GM12878 (cell line): ENCODE measurements at regions not wholly inside any gene's neighbourhood (a gene's known extent, or its start where the extent isn't known, plus 50 kb on each side); places are given as distances from the start of the nearest gene placed in this dataset.

Experiments
- ATAC-seq: fragments of 200-7000 bp; cut with Tn5 transposase; 3 replicates; pipeline ENCODE4 v1.9.1; 2020; ENCODE audit warnings: mild to moderate bottlenecking, moderate library complexity
- BruUV-seq: library from RNA; stranded (reverse); fragments of 400-500 nt; replicated peaks from 2 replicates; lab custom pipeline; 2021; lab: Mats Ljungman, UMichigan
- CTCF ChIA-PET: fragments of 300-600 bp; sonication (Branson Sonifier 250); formaldehyde crosslinking; extraction: SDS; loops from one replicate; lab custom pipeline; 2021; ENCODE audit warnings: inconsistent platforms; lab: Yijun Ruan, JAX
- POLR2A ChIA-PET: fragments of 350-600 bp; formaldehyde crosslinking; extraction: SDS; loops from one replicate; lab custom pipeline; 2021; ENCODE audit warnings: inconsistent platforms; lab: Charles Lee
- RAD21 ChIA-PET: fragments of 300-600 bp; sonication (Branson Sonifier 250); formaldehyde crosslinking; loops from one replicate; lab custom pipeline; 2023; ENCODE audit warnings: antibody characterized with exemption; ENCODE audit not compliant: unreplicated experiment; lab: Charles Lee
- SMC1A ChIA-PET: fragments of 300-600 bp; sonication (Branson Sonifier 250); formaldehyde crosslinking; loops from one replicate; lab custom pipeline; 2023; ENCODE audit not compliant: unreplicated experiment, uncharacterized antibody; lab: Charles Lee
- DNase-seq: peaks from one replicate; pipeline ENCODE4 v3.0.0-alpha.2; 2011; ENCODE audit warnings: low read depth, low spot score
- FAIRE-seq: peaks from 3 replicates; lab custom pipeline; 2011; peaks lifted over from hg19 to GRCh38; lab: Jason Lieb, UNC
- H2AFZ ChIP-seq: 2 replicates; pipeline ENCODE4 v1.6.0; 2011; ENCODE audit warnings: low read depth, low read length, control low read depth; ENCODE audit not compliant: control insufficient read depth
- H3K27ac ChIP-seq: 2 replicates; pipeline ENCODE4 v1.5.1; 2011; ENCODE audit warnings: control low read depth; ENCODE audit not compliant: control insufficient read depth, insufficient read depth
- H3K27me3 ChIP-seq, 2 experiments: replicated peaks in 1 of 2; 2 replicates each; pipeline versions ENCODE4 v1.6.0 to v1.6.1; 2011; ENCODE audit warnings: low read length in 1 of 2; ENCODE audit not compliant: control insufficient read depth in 2 of 2, insufficient read depth in 2 of 2
- H3K36me3 ChIP-seq, 2 experiments: 2 replicates each; pipeline ENCODE4 v1.5.1; 2011; ENCODE audit warnings: low read length in 1 of 2; ENCODE audit not compliant: control insufficient read depth in 2 of 2, insufficient read depth in 2 of 2
- H3K4me1 ChIP-seq: 2 replicates; pipeline ENCODE4 v1.6.1; 2011; ENCODE audit warnings: mild to moderate bottlenecking, low read length, moderate library complexity, mixed read lengths; ENCODE audit not compliant: control insufficient read depth, insufficient read depth
- H3K4me2 ChIP-seq: 2 replicates; pipeline ENCODE4 v1.6.0; 2011; ENCODE audit warnings: control low read depth; ENCODE audit not compliant: control insufficient read depth, insufficient read depth
- H3K4me3 ChIP-seq: fragments of 200-600 bp; sonication (generic); 2 replicates; pipeline ENCODE4 v1.5.1; 2016
- H3K79me2 ChIP-seq: 2 replicates; pipeline ENCODE4 v1.6.0; 2011; ENCODE audit warnings: low read length; ENCODE audit not compliant: control insufficient read depth, insufficient read depth
- H3K9ac ChIP-seq: 2 replicates; pipeline ENCODE4 v1.8.0; 2011; ENCODE audit warnings: low read length, control low read depth, mixed read lengths; ENCODE audit not compliant: control insufficient read depth, insufficient read depth
- H3K9me3 ChIP-seq: replicated peaks from 3 replicates; pipeline ENCODE4 v1.5.1; 2011; ENCODE audit warnings: mild to moderate bottlenecking, low read length; ENCODE audit not compliant: control insufficient read depth, insufficient read depth
- H4K20me1 ChIP-seq: 2 replicates; pipeline ENCODE4 v1.6.0; 2011; ENCODE audit not compliant: control insufficient read depth, insufficient read depth
- CEBPB ChIP-seq, 2 experiments: fragments of 150-350 bp in 1 of 2; IDR thresholded peaks; 2 replicates each; pipeline ENCODE4 v1.6.1; 2012 to 2014; ENCODE audit warnings: low read depth in 2 of 2, low read length in 2 of 2, borderline replicate concordance in 1 of 2, inconsistent platforms in 1 of 2
- GATAD2B ChIP-seq: fragments of 450-650 bp; conservative IDR thresholded peaks from 2 replicates; pipeline ENCODE4 v1.6.1; 2017; ENCODE audit warnings: low read depth, mild to moderate bottlenecking, moderate library complexity
- HDAC6 ChIP-seq: fragments of 200-600 bp; sonication (generic); IDR thresholded peaks from one replicate; pipeline ENCODE4 v1.8.0; 2017; ENCODE audit warnings: antibody characterized with exemption; ENCODE audit not compliant: unreplicated experiment
- HDGF ChIP-seq: fragments of 450-650 bp; IDR thresholded peaks from 2 replicates; pipeline ENCODE4 v1.6.1; 2016; ENCODE audit warnings: antibody characterized with exemption
- IKZF2 ChIP-seq, 2 experiments: fragments of 450-650 bp; IDR thresholded peaks; 2 replicates each; pipeline ENCODE4 v1.6.1; 2017; ENCODE audit warnings: mild to moderate bottlenecking in 2 of 2, moderate library complexity in 2 of 2
- NR2C1 ChIP-seq: fragments of 450-650 bp; IDR thresholded peaks from 2 replicates; pipeline ENCODE4 v1.6.1; 2017; ENCODE audit warnings: antibody characterized with exemption, mild to moderate bottlenecking, moderate library complexity
- SMC3 ChIP-seq: IDR thresholded peaks from 2 replicates; pipeline ENCODE4 v1.6.1; 2011; ENCODE audit warnings: low read length, improper control_type of control experiment, borderline replicate concordance
- TBL1XR1 ChIP-seq: IDR thresholded peaks from 2 replicates; pipeline ENCODE4 v1.6.1; 2012; ENCODE audit warnings: low read depth, low read length, improper control_type of control experiment
- ZNF217 ChIP-seq: fragments of 450-650 bp; IDR thresholded peaks from 2 replicates; pipeline ENCODE4 v1.6.1; 2017; ENCODE audit warnings: antibody characterized with exemption, mild to moderate bottlenecking
- WGBS: methylation state at CpG from one replicate; pipeline ENCODE4 v1.1.6; 2016; ENCODE audit warnings: low lambda C conversion rate; ENCODE audit not compliant: insufficient replicate concordance, insufficient coverage; ENCODE audit errors: missing lambda C conversion rate; 5-methylcytosine and 5-hydroxymethylcytosine counted together
- in situ Hi-C: fragments of 300-500 bp; cut with MboI; formaldehyde crosslinking; loops from 9 replicates; pipeline ENCODE4 v1.14.3; 2018; ENCODE audit warnings: mixed read lengths
- intact Hi-C: fragments of 100-400 bp; cut with micrococcal nuclease; formaldehyde crosslinking; loops from one replicate; pipeline ENCODE4 v1.14.2; 2022; ENCODE audit not compliant: unreplicated experiment
- TF ChIP-seq, protein P1 (sequence below): fragments of 150-350 bp; IDR thresholded peaks from 2 replicates; pipeline ENCODE4 v1.6.1; 2014; ENCODE audit warnings: mild to moderate bottlenecking, low read depth, low read length
- TF ChIP-seq, protein P2 (sequence below): fragments of 450-650 bp; IDR thresholded peaks from 2 replicates; pipeline ENCODE4 v1.6.1; 2017; ENCODE audit warnings: low read depth, mild to moderate bottlenecking, moderate library complexity
- TF ChIP-seq, protein P3 (sequence below): IDR thresholded peaks from 2 replicates; pipeline ENCODE4 v1.6.1; 2012; ENCODE audit warnings: improper control_type of control experiment, low read depth, low read length; ENCODE audit not compliant: insufficient replicate concordance

DNA sequence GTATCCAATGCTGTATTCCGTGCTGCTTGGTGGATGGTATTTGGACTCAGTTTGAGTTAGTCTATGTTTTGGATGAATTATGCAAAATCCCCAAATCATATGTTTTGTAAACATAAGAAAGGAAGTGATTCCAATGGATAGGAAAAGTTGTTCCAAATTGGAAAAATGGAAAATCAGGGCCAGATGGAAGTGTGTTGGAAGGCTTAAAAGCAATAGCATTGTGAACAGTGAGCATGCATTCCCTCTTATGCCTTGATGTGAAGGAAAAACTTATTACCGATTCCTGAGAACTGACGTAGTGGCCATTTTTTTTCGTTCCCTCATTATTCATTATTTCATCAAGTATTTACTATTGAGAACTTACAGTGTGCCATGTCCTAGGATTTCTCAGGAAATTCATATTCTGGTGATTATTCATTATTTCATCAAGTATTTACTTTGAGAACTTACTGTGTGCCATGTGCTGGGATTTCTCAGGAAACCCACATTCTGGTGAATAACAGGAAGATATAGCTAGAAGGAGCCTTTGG is 144.1 kb upstream of the TPRG1 start (continued):
- TF ChIP-seq, protein P1, sequence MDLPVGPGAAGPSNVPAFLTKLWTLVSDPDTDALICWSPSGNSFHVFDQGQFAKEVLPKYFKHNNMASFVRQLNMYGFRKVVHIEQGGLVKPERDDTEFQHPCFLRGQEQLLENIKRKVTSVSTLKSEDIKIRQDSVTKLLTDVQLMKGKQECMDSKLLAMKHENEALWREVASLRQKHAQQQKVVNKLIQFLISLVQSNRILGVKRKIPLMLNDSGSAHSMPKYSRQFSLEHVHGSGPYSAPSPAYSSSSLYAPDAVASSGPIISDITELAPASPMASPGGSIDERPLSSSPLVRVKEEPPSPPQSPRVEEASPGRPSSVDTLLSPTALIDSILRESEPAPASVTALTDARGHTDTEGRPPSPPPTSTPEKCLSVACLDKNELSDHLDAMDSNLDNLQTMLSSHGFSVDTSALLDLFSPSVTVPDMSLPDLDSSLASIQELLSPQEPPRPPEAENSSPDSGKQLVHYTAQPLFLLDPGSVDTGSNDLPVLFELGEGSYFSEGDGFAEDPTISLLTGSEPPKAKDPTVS: no peak
- no peak for TF ChIP-seq NR2C1
- TF ChIP-seq, protein P2, sequence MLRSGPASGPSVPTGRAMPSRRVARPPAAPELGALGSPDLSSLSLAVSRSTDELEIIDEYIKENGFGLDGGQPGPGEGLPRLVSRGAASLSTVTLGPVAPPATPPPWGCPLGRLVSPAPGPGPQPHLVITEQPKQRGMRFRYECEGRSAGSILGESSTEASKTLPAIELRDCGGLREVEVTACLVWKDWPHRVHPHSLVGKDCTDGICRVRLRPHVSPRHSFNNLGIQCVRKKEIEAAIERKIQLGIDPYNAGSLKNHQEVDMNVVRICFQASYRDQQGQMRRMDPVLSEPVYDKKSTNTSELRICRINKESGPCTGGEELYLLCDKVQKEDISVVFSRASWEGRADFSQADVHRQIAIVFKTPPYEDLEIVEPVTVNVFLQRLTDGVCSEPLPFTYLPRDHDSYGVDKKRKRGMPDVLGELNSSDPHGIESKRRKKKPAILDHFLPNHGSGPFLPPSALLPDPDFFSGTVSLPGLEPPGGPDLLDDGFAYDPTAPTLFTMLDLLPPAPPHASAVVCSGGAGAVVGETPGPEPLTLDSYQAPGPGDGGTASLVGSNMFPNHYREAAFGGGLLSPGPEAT: no peak
- TF ChIP-seq, all 136 proteins: peak for 0

DNA sequence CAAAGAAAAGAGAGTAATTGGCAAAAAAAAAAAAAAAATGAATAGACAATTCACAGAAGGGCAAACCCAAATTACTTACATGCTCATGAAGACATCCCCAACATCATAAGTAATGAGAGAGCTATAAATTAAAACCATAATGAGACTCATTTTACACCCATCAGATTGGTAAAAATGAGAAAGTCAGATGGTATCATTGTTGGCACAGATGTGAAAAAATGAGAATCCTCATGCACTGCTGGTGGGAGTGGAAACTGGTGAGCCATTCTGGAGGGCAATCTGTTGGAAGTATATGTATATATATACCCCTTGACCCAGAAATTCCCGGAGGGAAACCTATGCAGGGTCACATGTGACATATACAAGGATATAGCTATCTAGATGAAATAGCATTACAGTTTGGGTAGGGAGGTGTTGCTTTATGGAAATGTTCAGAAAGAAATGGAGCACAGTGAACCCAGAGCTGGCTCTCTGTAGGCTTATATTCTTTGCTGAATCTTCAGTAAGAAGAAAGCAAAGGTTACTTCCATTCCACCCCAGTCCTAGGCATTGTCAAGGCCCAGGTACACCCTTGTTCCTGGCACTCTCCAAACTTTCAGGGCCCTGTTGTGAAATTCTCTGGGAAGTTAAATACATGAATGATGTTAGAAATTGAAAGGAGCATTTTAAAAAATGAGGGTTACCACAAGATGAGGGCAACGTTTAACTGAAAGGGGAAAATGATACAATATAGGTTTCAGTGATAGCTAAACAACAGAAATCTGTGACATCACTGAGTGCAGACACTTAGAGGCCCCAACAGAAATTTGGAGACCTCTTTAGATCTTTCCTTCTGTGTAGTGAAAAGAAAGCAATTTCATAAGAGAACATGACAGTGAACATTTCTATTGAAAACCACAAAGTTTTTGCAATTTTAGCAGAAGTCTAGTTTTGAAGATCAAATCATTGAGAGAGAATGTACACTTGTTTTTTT is 132.7 kb upstream of the TPRG1 start:
- POLR2A ChIA-PET: no interaction called here
- ATAC-seq (no peak), DNase-seq (no peak)
- Histone ChIP-seq H3K36me3 (no peaks in the 10 kb centered on the region), H3K9me3 (no peaks in the 10 kb centered on the region), H3K27me3 (no peaks in the 10 kb centered on the region), H3K4me1 (no peaks in the 10 kb centered on the region), H3K4me3 (no peak overlapping the region)
- SMC1A ChIA-PET: interaction anchor here (3.9 kb wide), 1 partner anchor 1301 kb away, joined by 25 read pairs; no protein-coding TSS in a partner anchor
- CTCF ChIA-PET: interaction anchor here (0.6 to 5.0 kb wide), 5 partner anchors 8 to 1299 kb away, joined by 3 to 81 read pairs (median 3); no protein-coding TSS in a partner anchor
- 0% methylated on average over 2 of the region's 2 CpGs for WGBS
- no TSS peak for BruUV-seq
- no peak for TF ChIP-seq GATAD2B
- TF ChIP-seq TBL1XR1: no peak
- TF ChIP-seq SMC3: no peak
- TF ChIP-seq ZNF217: no peak
- TF ChIP-seq, protein P3, sequence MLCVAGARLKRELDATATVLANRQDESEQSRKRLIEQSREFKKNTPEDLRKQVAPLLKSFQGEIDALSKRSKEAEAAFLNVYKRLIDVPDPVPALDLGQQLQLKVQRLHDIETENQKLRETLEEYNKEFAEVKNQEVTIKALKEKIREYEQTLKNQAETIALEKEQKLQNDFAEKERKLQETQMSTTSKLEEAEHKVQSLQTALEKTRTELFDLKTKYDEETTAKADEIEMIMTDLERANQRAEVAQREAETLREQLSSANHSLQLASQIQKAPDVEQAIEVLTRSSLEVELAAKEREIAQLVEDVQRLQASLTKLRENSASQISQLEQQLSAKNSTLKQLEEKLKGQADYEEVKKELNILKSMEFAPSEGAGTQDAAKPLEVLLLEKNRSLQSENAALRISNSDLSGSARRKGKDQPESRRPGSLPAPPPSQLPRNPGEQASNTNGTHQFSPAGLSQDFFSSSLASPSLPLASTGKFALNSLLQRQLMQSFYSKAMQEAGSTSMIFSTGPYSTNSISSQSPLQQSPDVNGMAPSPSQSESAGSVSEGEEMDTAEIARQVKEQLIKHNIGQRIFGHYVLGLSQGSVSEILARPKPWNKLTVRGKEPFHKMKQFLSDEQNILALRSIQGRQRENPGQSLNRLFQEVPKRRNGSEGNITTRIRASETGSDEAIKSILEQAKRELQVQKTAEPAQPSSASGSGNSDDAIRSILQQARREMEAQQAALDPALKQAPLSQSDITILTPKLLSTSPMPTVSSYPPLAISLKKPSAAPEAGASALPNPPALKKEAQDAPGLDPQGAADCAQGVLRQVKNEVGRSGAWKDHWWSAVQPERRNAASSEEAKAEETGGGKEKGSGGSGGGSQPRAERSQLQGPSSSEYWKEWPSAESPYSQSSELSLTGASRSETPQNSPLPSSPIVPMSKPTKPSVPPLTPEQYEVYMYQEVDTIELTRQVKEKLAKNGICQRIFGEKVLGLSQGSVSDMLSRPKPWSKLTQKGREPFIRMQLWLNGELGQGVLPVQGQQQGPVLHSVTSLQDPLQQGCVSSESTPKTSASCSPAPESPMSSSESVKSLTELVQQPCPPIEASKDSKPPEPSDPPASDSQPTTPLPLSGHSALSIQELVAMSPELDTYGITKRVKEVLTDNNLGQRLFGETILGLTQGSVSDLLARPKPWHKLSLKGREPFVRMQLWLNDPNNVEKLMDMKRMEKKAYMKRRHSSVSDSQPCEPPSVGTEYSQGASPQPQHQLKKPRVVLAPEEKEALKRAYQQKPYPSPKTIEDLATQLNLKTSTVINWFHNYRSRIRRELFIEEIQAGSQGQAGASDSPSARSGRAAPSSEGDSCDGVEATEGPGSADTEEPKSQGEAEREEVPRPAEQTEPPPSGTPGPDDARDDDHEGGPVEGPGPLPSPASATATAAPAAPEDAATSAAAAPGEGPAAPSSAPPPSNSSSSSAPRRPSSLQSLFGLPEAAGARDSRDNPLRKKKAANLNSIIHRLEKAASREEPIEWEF: no peak
- TF ChIP-seq HDGF: no peak
- TF ChIP-seq CEBPB (IDR thresholded peaks at IDR 0.05; ENCODE audit: borderline replicate concordance in 1 of 2, low read depth in 2 of 2, low read length in 2 of 2): no peak
- TF ChIP-seq HDAC6: no peak
- TF ChIP-seq IKZF2 (IDR thresholded peaks at IDR 0.05): no peak
- TF ChIP-seq, all 136 proteins: peak for 0
- H3K27ac ChIP-seq: no peak overlapping the region
- no peak overlapping the region for H2AFZ ChIP-seq
- no peaks in the 10 kb centered on the region for H3K79me2 ChIP-seq
- no peak overlapping the region for H3K9ac ChIP-seq
- H4K20me1 ChIP-seq: no peaks in the 10 kb centered on the region
- FAIRE-seq: no peak
- RAD21 ChIA-PET: interaction anchor here (3.7 kb wide), 1 partner anchor 1300 kb away, joined by 41 read pairs; no protein-coding TSS in a partner anchor
- in situ Hi-C loops (no loop called here), intact Hi-C loops (no loop called here)
- no peak overlapping the region for H3K4me2 ChIP-seq
